Naive thymus-derived CD4-positive, alpha-beta T cell (primary cell): ENCODE measurements at regions not wholly inside any gene's neighbourhood (a gene's known extent, or its start where the extent isn't known, plus 50 kb on each side); places are given as distances from the start of the nearest gene placed in this dataset.
A peak's percentile ranks its signal among the peaks of the same experiment; 100 is the strongest.
"Not testable (repeated sequence)": the region's sequence is repeated elsewhere in the genome, so short reads cannot be mapped to it uniquely, and the experiment has no call there.

ENCODE experiments used
- ATAC-seq: fragments of 150-1000 bp; cut with Tn5 transposase; 2 replicates; pipeline ENCODE4 v1.10.0; 2021; ENCODE audit warnings: mild to moderate bottlenecking, moderate library complexity
- CTCF ChIA-PET: fragments of 350-600 bp; sonication (Branson Sonifier 250); formaldehyde crosslinking; loops from one replicate; lab custom pipeline; 2021; ENCODE audit warnings: antibody characterized with exemption; lab: Charles Lee
- POLR2A ChIA-PET: fragments of 350-600 bp; sonication (Branson Sonifier 250); formaldehyde crosslinking; loops from one replicate; lab custom pipeline; 2021; ENCODE audit warnings: antibody characterized with exemption, inconsistent platforms; lab: Charles Lee
- DNase-seq, 9 donors: peaks; one replicate each; pipeline versions ENCODE4 v3.0.0 to v3.0.0-alpha.2; 2020 to 2022; ENCODE audit warnings: mixed read lengths in 1 of 9
- H3K27ac ChIP-seq: one replicate; pipeline ENCODE4 v1.7.0; 2013; ENCODE audit warnings: mild to moderate bottlenecking, low read depth, low read length, moderate library complexity
- H3K27me3 ChIP-seq, 2 donors: one replicate each; pipeline ENCODE4 v1.7.0; 2013; ENCODE audit warnings: low read length in 2 of 2, mild to moderate bottlenecking in 2 of 2, moderate library complexity in 2 of 2; ENCODE audit not compliant: control insufficient read depth in 2 of 2, insufficient read depth in 2 of 2
- H3K36me3 ChIP-seq, 3 experiments: 1 replicate in 2 of 3; 2 replicates in 1 of 3; pipeline ENCODE4 v1.7.0; 2013; ENCODE audit warnings: low read length in 3 of 3, mild to moderate bottlenecking in 3 of 3, moderate library complexity in 1 of 3; ENCODE audit not compliant: insufficient read depth in 3 of 3, control insufficient read depth in 2 of 3
- H3K4me1 ChIP-seq, 2 donors: one replicate each; pipeline ENCODE4 v1.7.0; 2013; ENCODE audit warnings: low read length in 2 of 2, mild to moderate bottlenecking in 2 of 2, moderate library complexity in 1 of 2; ENCODE audit not compliant: control insufficient read depth in 2 of 2, insufficient read depth in 2 of 2
- H3K4me3 ChIP-seq: 2 replicates; pipeline ENCODE4 v1.7.0; 2013; ENCODE audit warnings: mild to moderate bottlenecking, low read length
- H3K9me3 ChIP-seq, 3 experiments: 1 replicate in 2 of 3; 2 replicates in 1 of 3; pipeline ENCODE4 v1.7.0; 2013; ENCODE audit warnings: low read length in 3 of 3; ENCODE audit not compliant: control insufficient read depth in 2 of 3
- H3K27ac Mint-ChIP-seq, 9 donors: one replicate each; pipeline ENCODE4 v1.8.0; 2020 to 2022; ENCODE audit warnings: mixed read lengths in 9 of 9, mild to moderate bottlenecking in 8 of 9, moderate library complexity in 5 of 9, inconsistent platforms in 2 of 9
- H3K27me3 Mint-ChIP-seq, 5 donors: one replicate each; pipeline ENCODE4 v1.8.0; 2021 to 2022; ENCODE audit warnings: mixed read lengths in 5 of 5, mild to moderate bottlenecking in 1 of 5
- H3K36me3 Mint-ChIP-seq, 5 donors: one replicate each; pipeline ENCODE4 v1.8.0; 2020 to 2022; ENCODE audit warnings: mixed read lengths in 5 of 5, mild to moderate bottlenecking in 3 of 5, inconsistent platforms in 1 of 5
- H3K4me1 Mint-ChIP-seq, 7 donors: one replicate each; pipeline ENCODE4 v1.8.0; 2020 to 2022; ENCODE audit warnings: mixed read lengths in 7 of 7, mild to moderate bottlenecking in 3 of 7, inconsistent platforms in 1 of 7
- H3K4me3 Mint-ChIP-seq, 10 donors: one replicate each; pipeline ENCODE4 v1.8.0; 2020 to 2022; ENCODE audit warnings: mild to moderate bottlenecking in 10 of 10, mixed read lengths in 10 of 10, moderate library complexity in 6 of 10, inconsistent platforms in 2 of 10
- H3K9me3 Mint-ChIP-seq, 11 donors: one replicate each; pipeline ENCODE4 v1.8.0; 2020 to 2022; ENCODE audit warnings: mixed read lengths in 11 of 11, mild to moderate bottlenecking in 4 of 11, inconsistent platforms in 1 of 11, moderate library complexity in 1 of 11
- intact Hi-C, 2 donors: fragments of 100-400 bp; cut with micrococcal nuclease; formaldehyde crosslinking; loops; one replicate each; pipeline ENCODE4 v1.15.1; 2023

- H3K36me3 ChIP-seq, H3K4me3 Mint-ChIP-seq, H3K36me3 Mint-ChIP-seq, H3K9me3 ChIP-seq, H3K9me3 Mint-ChIP-seq, CTCF ChIA-PET, H3K27ac Mint-ChIP-seq, intact Hi-C loops, H3K4me1 Mint-ChIP-seq, DNase-seq, ATAC-seq, H3K27me3 ChIP-seq, H3K4me3 ChIP-seq, POLR2A ChIA-PET, H3K4me1 ChIP-seq, H3K27ac ChIP-seq, H3K27me3 Mint-ChIP-seq: not testable (repeated sequence)
Measured at GRCh38 chr15:20240366-20240917, 301.2 kb downstream of the GOLGA6L6 start.

DNA sequence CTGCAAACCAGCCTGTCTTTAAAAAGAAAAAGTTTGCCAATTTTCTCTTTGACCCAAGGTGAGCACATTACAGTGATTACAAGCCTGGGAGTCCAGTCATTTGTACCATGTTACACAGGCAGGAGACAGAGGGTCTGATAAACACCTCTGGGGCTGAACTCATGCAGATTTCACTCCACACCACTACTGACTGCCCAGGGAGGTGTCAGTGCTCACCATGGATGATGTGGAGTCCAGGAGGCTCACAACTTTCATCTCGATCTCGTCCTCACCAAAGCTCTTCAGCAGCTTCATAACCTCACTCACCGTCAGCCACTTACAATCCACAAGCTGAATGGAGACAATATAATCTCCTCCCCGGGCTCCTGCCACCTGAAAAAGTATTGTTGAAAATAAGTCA is 302.4 kb downstream of the GOLGA6L6 start:
- H3K4me1 ChIP-seq, H3K4me1 Mint-ChIP-seq, H3K27ac ChIP-seq, H3K4me3 ChIP-seq, H3K36me3 Mint-ChIP-seq, POLR2A ChIA-PET, H3K36me3 ChIP-seq, CTCF ChIA-PET, H3K4me3 Mint-ChIP-seq, DNase-seq, intact Hi-C loops, ATAC-seq, H3K27me3 ChIP-seq, H3K27ac Mint-ChIP-seq, H3K9me3 ChIP-seq, H3K9me3 Mint-ChIP-seq, H3K27me3 Mint-ChIP-seq: not testable (repeated sequence)

GRCh38 chr15:20237256-20238020 is 304.2 kb downstream of the GOLGA6L6 start:
- H3K4me1 Mint-ChIP-seq, H3K36me3 Mint-ChIP-seq, POLR2A ChIA-PET, H3K27ac Mint-ChIP-seq, H3K4me3 Mint-ChIP-seq, CTCF ChIA-PET, DNase-seq, H3K27me3 Mint-ChIP-seq, intact Hi-C loops, H3K9me3 Mint-ChIP-seq, H3K4me1 ChIP-seq, H3K4me3 ChIP-seq, H3K9me3 ChIP-seq, H3K27me3 ChIP-seq, H3K36me3 ChIP-seq, H3K27ac ChIP-seq: not testable (repeated sequence)
- ATAC-seq, result peak; percentile 8

- intact Hi-C loops, H3K36me3 Mint-ChIP-seq, CTCF ChIA-PET, POLR2A ChIA-PET, ATAC-seq, H3K27me3 Mint-ChIP-seq, DNase-seq, H3K4me3 Mint-ChIP-seq, H3K9me3 ChIP-seq, H3K27ac Mint-ChIP-seq, H3K36me3 ChIP-seq, H3K4me3 ChIP-seq, H3K9me3 Mint-ChIP-seq, H3K4me1 Mint-ChIP-seq, H3K27ac ChIP-seq, H3K4me1 ChIP-seq, H3K27me3 ChIP-seq: not testable (repeated sequence)
Measured at GRCh38 chr15:20235728-20236127, 305.9 kb downstream of the GOLGA6L6 start.

- H3K9me3 ChIP-seq, POLR2A ChIA-PET, H3K4me1 Mint-ChIP-seq, H3K4me3 ChIP-seq, H3K9me3 Mint-ChIP-seq, intact Hi-C loops, H3K27ac ChIP-seq, H3K27me3 Mint-ChIP-seq, H3K27ac Mint-ChIP-seq, DNase-seq, CTCF ChIA-PET, ATAC-seq, H3K4me1 ChIP-seq, H3K36me3 Mint-ChIP-seq, H3K27me3 ChIP-seq, H3K4me3 Mint-ChIP-seq, H3K36me3 ChIP-seq: not testable (repeated sequence)
Measured at GRCh38 chr15:20234006-20234540, 307.5 kb downstream of the GOLGA6L6 start.

- H3K27ac Mint-ChIP-seq, H3K9me3 ChIP-seq, H3K4me1 ChIP-seq, H3K36me3 ChIP-seq, H3K27ac ChIP-seq, H3K4me3 Mint-ChIP-seq, CTCF ChIA-PET, ATAC-seq, H3K36me3 Mint-ChIP-seq, H3K9me3 Mint-ChIP-seq, H3K4me3 ChIP-seq, DNase-seq, H3K27me3 Mint-ChIP-seq, H3K27me3 ChIP-seq, POLR2A ChIA-PET, H3K4me1 Mint-ChIP-seq, intact Hi-C loops: not testable (repeated sequence)
Measured at GRCh38 chr15:20232457-20232856, 309.1 kb downstream of the GOLGA6L6 start.

DNA sequence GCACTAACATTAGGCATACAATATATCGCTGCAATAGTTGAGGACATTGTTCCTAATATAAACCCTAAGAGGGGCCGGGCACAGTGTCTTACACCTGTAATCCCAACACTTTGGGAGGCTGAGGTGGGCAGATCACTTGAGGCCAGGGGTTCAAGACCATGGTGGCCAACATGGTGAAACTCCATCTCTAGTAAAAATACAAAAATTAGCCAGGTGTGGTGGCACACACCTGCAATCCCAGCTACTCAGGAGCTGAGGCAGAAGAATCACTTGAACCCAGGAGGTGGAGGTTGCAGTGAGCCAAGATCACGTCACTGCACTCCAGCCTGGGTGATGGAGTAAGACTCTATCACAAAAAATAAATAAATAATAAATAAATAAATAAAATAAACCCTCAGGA is 310.9 kb downstream of the GOLGA6L6 start:
- H3K27ac Mint-ChIP-seq, H3K36me3 Mint-ChIP-seq, H3K27ac ChIP-seq, ATAC-seq, intact Hi-C loops, H3K9me3 ChIP-seq, H3K4me3 Mint-ChIP-seq, H3K4me3 ChIP-seq, H3K27me3 Mint-ChIP-seq, H3K4me1 Mint-ChIP-seq, H3K27me3 ChIP-seq, CTCF ChIA-PET, H3K9me3 Mint-ChIP-seq, H3K36me3 ChIP-seq, DNase-seq, POLR2A ChIA-PET: not testable (repeated sequence)
- peaks cover 0 to 12% of the 10 kb centered on the region in 2 donors for H3K4me1 ChIP-seq
